Gastroesophageal sphincter (tissue), 4 donors: ENCODE measurements at regions not wholly inside any gene's neighbourhood (a gene's known extent, or its start where the extent isn't known, plus 50 kb on each side); places are given as distances from the start of the nearest gene placed in this dataset.

ENCODE experiments used
- ATAC-seq: fragments of 150-250 bp; one replicate; pipeline ENCODE4 v1.9.1; 2016; ENCODE audit warnings: mild to moderate bottlenecking, moderate library complexity
- H3K27ac ChIP-seq, 4 donors: fragments of 200-600 bp; sonication (generic) in 3 of 4; 1 replicate in 3 of 4; 2 replicates in 1 of 4; pipeline ENCODE4 v1.5.1; 2016 to 2019
- H3K27me3 ChIP-seq: fragments of 200-600 bp; sonication (generic); one replicate; pipeline ENCODE4 v1.5.1; 2019
- H3K36me3 ChIP-seq, 2 donors: fragments of 200-600 bp; sonication (generic); one replicate each; pipeline ENCODE4 v1.5.1; 2019; ENCODE audit warnings: control low read depth in 1 of 2
- H3K4me1 ChIP-seq, 3 donors: fragments of 200-600 bp; sonication (generic); 1 replicate in 2 of 3; 2 replicates in 1 of 3; pipeline ENCODE4 v1.5.1; 2016 to 2019; ENCODE audit warnings: control low read depth in 2 of 3
- H3K4me3 ChIP-seq, 2 donors: fragments of 200-600 bp; sonication (generic); one replicate each; pipeline ENCODE4 v1.5.1; 2019; ENCODE audit warnings: mild to moderate bottlenecking in 1 of 2, moderate library complexity in 1 of 2
- H3K9me3 ChIP-seq, 3 donors: fragments of 200-600 bp; sonication (generic); one replicate each; pipeline ENCODE4 v1.5.1; 2017 to 2019; ENCODE audit warnings: control low read depth in 2 of 3
- EP300 ChIP-seq: sonication (generic); formaldehyde crosslinking; IDR thresholded peaks from one replicate; pipeline ENCODE4 v1.6.1; 2017; ENCODE audit warnings: antibody characterized with exemption, mild to moderate bottlenecking
- POLR2A ChIP-seq, 2 donors: fragments of 450-650 bp; IDR thresholded peaks; one replicate each; pipeline ENCODE4 v1.6.1; 2017; ENCODE audit warnings: antibody characterized with exemption in 2 of 2, mild to moderate bottlenecking in 2 of 2, moderate library complexity in 1 of 2
- POLR2AphosphoS5 ChIP-seq: sonication (generic); formaldehyde crosslinking; IDR thresholded peaks from one replicate; pipeline ENCODE4 v1.6.1; 2017; ENCODE audit warnings: antibody characterized with exemption
- WGBS, 2 donors: methylation state at CpG; one replicate each; pipeline ENCODE4 v1.1.5; 2018; ENCODE audit warnings: low coverage in 1 of 2; 5-methylcytosine and 5-hydroxymethylcytosine counted together
- TF ChIP-seq, protein P1 (sequence below), 4 experiments: fragments of 200-600 bp in 2 of 4; fragments of 450-650 bp in 2 of 4; sonication (generic) in 1 of 4; IDR thresholded peaks; one replicate each; pipeline ENCODE4 v1.5.1; 2017 to 2019; ENCODE audit warnings: antibody characterized with exemption in 4 of 4, mild to moderate bottlenecking in 2 of 4, moderate library complexity in 2 of 4

DNA sequence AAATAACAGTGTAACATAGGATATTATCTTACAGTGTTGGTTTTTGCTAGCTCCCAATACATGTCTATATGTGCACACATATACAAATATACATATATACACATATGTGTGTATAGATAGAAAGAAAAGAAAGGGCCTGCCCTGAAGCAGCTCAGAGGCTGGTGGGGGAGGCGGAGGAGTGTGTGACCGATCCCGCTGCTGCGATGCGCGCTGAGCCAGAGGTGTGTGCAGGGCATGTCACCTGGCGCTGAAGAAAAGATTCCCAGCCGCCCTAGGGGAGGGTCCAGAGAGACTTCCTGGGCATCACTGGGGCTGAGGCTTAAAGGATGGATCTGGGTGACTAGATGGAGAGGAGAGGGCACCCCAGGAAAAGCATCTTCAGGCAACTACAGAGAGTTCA is 110.2 kb downstream of the FAM50B start:
- no peaks in the 10 kb centered on the region for H3K4me1 ChIP-seq
- H3K9me3 ChIP-seq: no peaks in the 10 kb centered on the region
- no peaks in the 10 kb centered on the region for H3K36me3 ChIP-seq
- TF ChIP-seq POLR2A (IDR thresholded peaks at IDR 0.05) (no peak), EP300 (no peak), POLR2AphosphoS5 (no peak)
- TF ChIP-seq, protein P1, sequence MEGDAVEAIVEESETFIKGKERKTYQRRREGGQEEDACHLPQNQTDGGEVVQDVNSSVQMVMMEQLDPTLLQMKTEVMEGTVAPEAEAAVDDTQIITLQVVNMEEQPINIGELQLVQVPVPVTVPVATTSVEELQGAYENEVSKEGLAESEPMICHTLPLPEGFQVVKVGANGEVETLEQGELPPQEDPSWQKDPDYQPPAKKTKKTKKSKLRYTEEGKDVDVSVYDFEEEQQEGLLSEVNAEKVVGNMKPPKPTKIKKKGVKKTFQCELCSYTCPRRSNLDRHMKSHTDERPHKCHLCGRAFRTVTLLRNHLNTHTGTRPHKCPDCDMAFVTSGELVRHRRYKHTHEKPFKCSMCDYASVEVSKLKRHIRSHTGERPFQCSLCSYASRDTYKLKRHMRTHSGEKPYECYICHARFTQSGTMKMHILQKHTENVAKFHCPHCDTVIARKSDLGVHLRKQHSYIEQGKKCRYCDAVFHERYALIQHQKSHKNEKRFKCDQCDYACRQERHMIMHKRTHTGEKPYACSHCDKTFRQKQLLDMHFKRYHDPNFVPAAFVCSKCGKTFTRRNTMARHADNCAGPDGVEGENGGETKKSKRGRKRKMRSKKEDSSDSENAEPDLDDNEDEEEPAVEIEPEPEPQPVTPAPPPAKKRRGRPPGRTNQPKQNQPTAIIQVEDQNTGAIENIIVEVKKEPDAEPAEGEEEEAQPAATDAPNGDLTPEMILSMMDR (IDR thresholded peaks at IDR 0.05): no peak
- no peaks in the 10 kb centered on the region for H3K27me3 ChIP-seq
- ATAC-seq: no peak
- no peak overlapping the region for H3K4me3 ChIP-seq
- WGBS, 2 donors: 82 to 94% methylated on average over 5 to 8 of the region's 8 CpGs
- H3K27ac ChIP-seq: no peak overlapping the region

DNA sequence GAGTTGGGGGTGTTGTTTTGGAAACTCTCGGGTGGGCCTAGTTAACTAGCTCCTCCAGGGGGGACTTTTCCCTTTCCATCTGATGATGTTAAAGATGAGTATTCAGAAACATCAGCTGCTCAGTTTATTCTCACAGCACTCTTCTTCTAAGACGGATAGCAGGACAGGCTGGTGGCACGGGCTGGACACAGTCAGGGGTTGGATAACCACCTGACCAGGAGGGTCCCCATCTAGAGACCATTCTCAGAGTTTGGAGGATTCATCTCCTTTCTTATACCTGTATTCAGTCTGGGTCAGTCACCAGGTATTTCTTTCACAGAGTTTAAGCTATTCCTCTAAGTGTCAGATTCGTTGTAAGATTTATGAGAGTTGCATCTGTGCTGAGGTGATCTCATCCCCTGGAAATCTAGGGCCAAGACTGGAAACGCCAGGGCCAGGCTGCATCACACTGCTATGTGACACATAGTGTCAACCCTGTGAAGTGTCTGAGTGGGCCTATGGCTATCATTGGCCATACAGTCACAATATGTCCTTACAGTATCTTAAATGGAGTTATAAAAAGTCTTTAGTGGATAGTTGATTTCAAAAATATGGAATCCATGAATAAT is 111.7 kb downstream of the FAM50B start:
- Histone ChIP-seq H3K4me1 (no peaks in the 10 kb centered on the region), H3K36me3 (no peaks in the 10 kb centered on the region), H3K9me3 (no peaks in the 10 kb centered on the region), H3K27me3 (no peaks in the 10 kb centered on the region), H3K27ac (no peak overlapping the region), H3K4me3 (no peak overlapping the region)
- 75 to 81% methylated on average over 3 to 5 of the region's 5 CpGs for WGBS, 2 donors
- TF ChIP-seq EP300: no peak
- TF ChIP-seq, protein P1 (IDR thresholded peaks at IDR 0.05): no peak
- TF ChIP-seq POLR2AphosphoS5: no peak
- ATAC-seq: no peak

DNA sequence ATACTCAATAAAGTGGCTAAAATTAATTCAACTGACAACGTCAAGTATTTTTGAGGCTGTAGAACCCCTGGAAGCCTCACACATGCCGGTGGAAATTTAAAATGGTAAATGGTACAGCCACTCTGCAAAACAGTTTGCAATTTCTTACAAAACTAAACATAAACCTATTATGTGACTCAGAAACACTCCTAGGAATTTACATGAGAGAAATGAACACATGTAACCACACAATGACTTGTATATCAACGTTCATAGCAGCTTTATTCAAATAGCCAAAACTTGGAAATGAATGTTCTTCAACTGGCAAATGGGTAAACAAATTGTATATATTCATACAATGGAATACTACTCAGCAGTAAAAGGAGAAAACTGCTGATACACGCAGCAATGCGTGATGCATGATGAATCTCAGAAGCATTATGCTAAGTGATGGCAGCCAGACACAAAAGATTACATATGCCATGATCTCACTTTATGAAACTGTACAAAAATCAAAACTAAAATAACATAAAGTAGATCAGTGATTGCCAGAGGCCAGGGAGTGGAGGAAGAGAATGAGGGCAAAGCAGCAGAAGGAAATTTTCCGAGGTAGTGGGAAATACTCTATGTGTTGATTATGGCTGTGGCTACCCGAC is 112.5 kb downstream of the FAM50B start:
- Histone ChIP-seq H3K27me3 (no peaks in the 10 kb centered on the region), H3K4me3 (no peak overlapping the region), H3K36me3 (no peaks in the 10 kb centered on the region), H3K9me3 (no peaks in the 10 kb centered on the region), H3K4me1 (no peaks in the 10 kb centered on the region), H3K27ac (no peak overlapping the region)
- no peak for TF ChIP-seq POLR2A (IDR thresholded peaks at IDR 0.05)
- ATAC-seq: no peak
- 83% methylated on average over 5 to 7 of the region's 7 CpGs for WGBS, 2 donors

DNA sequence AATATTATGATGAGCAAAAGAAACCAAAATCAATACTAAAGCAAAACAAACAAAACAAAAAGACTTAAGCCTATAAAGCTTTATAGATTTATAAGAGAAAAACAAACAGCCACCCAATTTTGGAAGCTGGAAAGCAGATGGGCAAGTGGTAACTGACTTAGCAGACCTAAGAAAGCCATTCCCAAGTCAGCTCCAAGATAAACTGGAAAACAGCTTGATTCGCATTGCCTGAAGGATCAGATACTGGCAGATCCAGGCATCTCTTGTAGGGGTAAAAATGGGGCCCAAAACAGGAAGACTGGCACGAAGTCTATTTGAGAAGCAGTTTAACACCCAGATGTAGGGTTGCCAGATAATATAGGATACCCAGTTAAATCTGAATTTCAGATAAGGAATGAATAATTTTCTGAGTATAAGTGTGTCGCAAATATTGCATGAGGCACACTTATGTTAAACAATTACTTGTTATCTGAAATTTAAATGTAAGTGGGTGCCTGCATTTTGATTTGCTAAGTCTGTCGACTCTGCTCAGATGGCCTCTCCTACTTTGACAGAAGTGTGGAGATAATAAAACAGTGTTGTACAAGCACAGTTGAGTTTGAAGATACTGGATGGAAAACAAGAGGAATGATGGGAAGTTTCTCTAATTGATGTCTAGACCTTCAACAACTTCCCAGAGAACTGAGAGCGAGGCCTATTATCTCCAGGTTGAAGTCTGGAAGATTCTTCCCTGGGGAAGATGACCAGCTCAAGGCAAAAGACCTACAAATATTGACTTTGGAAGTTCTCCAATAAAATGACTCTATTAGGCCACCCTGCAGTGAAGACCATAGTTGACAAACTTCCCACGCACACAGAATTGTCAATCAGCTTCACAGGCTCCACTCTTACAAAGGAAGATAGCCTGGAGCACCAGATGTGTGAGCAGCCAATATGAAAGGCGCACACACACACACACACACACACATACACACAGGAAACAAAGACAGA is 113.4 kb downstream of the FAM50B start:
- 89 to 98% methylated on average over 5 to 6 of the region's 7 CpGs for WGBS, 2 donors
- H3K4me3 ChIP-seq: no peak overlapping the region
- H3K27me3 ChIP-seq: no peaks in the 10 kb centered on the region
- no peaks in the 10 kb centered on the region for H3K36me3 ChIP-seq
- ATAC-seq: no peak
- no peaks in the 10 kb centered on the region for H3K9me3 ChIP-seq
- H3K4me1 ChIP-seq: no peaks in the 10 kb centered on the region
- H3K27ac ChIP-seq: no peak overlapping the region
- TF ChIP-seq POLR2AphosphoS5: no peak
- no peak for TF ChIP-seq EP300
- TF ChIP-seq POLR2A (IDR thresholded peaks at IDR 0.05): no peak
- TF ChIP-seq, protein P1 (IDR thresholded peaks at IDR 0.05): no peak

DNA sequence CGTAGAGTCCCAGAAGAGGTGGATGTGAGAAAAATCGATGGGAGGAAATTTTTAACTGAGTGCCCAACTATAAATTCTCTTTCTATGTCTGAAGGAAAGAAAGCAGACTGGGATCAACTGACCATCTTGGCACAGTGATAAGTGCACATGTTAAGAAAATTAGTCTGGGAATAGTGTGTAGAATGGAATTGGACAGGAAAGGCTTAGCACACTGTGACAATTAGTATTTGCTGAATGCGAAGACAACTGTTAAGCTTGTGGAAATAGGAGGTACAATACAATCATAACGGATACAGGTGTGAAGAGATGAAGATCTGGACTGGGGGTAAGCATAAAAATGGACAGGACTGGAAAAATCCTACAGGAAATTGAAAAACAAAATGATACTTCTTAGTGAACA is 114.3 kb downstream of the FAM50B start:
- TF ChIP-seq, protein P1 (IDR thresholded peaks at IDR 0.05): no peak
- TF ChIP-seq POLR2A (IDR thresholded peaks at IDR 0.05): no peak
- TF ChIP-seq EP300: no peak
- TF ChIP-seq POLR2AphosphoS5: no peak
- no peak for ATAC-seq
- WGBS, 2 donors: 79 to 90% methylated on average over 2 to 4 of the region's 4 CpGs
- Histone ChIP-seq H3K4me1 (no peaks in the 10 kb centered on the region), H3K27ac (no peak overlapping the region), H3K27me3 (no peaks in the 10 kb centered on the region), H3K9me3 (no peaks in the 10 kb centered on the region), H3K36me3 (no peaks in the 10 kb centered on the region), H3K4me3 (no peak overlapping the region)
